Activated B cell treated with CpG ODN at 0.5 μM for 24 hours (primary cell): ENCODE measurements at regions not wholly inside any gene's neighbourhood (a gene's known extent, or its start where the extent isn't known, plus 50 kb on each side); places are given as distances from the start of the nearest gene placed in this dataset.
"Not testable (repeated sequence)": the region's sequence is repeated elsewhere in the genome, so short reads cannot be mapped to it uniquely, and the experiment has no call there.

Experiments used
- ATAC-seq: fragments of 200-7000 bp; cut with Tn5 transposase; one replicate; pipeline ENCODE4 v1.10.0; 2021; ENCODE audit warnings: low read depth, mild to moderate bottlenecking, moderate library complexity
- CTCF ChIA-PET: fragments of 350-600 bp; sonication (Branson Sonifier 250); formaldehyde crosslinking; loops from one replicate; lab custom pipeline; 2021; ENCODE audit warnings: antibody characterized with exemption; lab: Charles Lee
- POLR2A ChIA-PET: fragments of 350-600 bp; sonication (Branson Sonifier 250); formaldehyde crosslinking; loops from one replicate; lab custom pipeline; 2021; ENCODE audit warnings: antibody characterized with exemption; lab: Charles Lee
- DNase-seq: peaks from one replicate; pipeline ENCODE4 v3.0.0; 2022
- H3K27ac Mint-ChIP-seq: one replicate; pipeline ENCODE4 v1.8.0; 2020; ENCODE audit warnings: mixed read lengths
- H3K27me3 Mint-ChIP-seq: one replicate; pipeline ENCODE4 v1.8.0; 2021; ENCODE audit warnings: mixed read lengths
- H3K36me3 Mint-ChIP-seq: one replicate; pipeline ENCODE4 v1.8.0; 2021; ENCODE audit warnings: low read depth, mixed read lengths
- H3K4me1 Mint-ChIP-seq: one replicate; pipeline ENCODE4 v1.8.0; 2021; ENCODE audit warnings: mixed read lengths
- H3K4me3 Mint-ChIP-seq: one replicate; pipeline ENCODE4 v1.8.0; 2020; ENCODE audit warnings: mild to moderate bottlenecking, mixed read lengths
- H3K9me3 Mint-ChIP-seq: one replicate; pipeline ENCODE4 v1.8.0; 2020; ENCODE audit warnings: mixed read lengths
- intact Hi-C: fragments of 100-400 bp; cut with micrococcal nuclease; formaldehyde crosslinking; loops from one replicate; pipeline ENCODE4 v1.15.1; 2024
- TF ChIP-seq, protein P1 (sequence below): fragments of 200-600 bp; IDR thresholded peaks from one replicate; pipeline ENCODE4 v1.8.0; 2022; ENCODE audit warnings: antibody characterized with exemption, mild to moderate bottlenecking

- TF ChIP-seq, protein P1, sequence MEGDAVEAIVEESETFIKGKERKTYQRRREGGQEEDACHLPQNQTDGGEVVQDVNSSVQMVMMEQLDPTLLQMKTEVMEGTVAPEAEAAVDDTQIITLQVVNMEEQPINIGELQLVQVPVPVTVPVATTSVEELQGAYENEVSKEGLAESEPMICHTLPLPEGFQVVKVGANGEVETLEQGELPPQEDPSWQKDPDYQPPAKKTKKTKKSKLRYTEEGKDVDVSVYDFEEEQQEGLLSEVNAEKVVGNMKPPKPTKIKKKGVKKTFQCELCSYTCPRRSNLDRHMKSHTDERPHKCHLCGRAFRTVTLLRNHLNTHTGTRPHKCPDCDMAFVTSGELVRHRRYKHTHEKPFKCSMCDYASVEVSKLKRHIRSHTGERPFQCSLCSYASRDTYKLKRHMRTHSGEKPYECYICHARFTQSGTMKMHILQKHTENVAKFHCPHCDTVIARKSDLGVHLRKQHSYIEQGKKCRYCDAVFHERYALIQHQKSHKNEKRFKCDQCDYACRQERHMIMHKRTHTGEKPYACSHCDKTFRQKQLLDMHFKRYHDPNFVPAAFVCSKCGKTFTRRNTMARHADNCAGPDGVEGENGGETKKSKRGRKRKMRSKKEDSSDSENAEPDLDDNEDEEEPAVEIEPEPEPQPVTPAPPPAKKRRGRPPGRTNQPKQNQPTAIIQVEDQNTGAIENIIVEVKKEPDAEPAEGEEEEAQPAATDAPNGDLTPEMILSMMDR = no peak
- Mint-ChIP-seq H3K27ac (no peak overlapping the region), H3K36me3 (no peaks in the 10 kb centered on the region), H3K27me3 (no peaks in the 10 kb centered on the region), H3K4me1 (no peaks in the 10 kb centered on the region), H3K4me3 (no peak overlapping the region), H3K9me3 (peaks cover 8% of the 10 kb centered on the region)
- ChIA-PET POLR2A (no interaction called here), CTCF (no interaction called here)
- no peak for DNase-seq
- no peak for ATAC-seq
- intact Hi-C loops = no loop called here
These were observed 433.2 kb upstream of the BCHE start for GRCh38 chr3:166270429-166270828.

- no peaks in the 10 kb centered on the region for H3K4me1 Mint-ChIP-seq
- intact Hi-C loops = no loop called here
- no peak overlapping the region for H3K27ac Mint-ChIP-seq
- ChIA-PET CTCF (no interaction called here), POLR2A (no interaction called here)
- no peak for ATAC-seq
- no peaks in the 10 kb centered on the region for H3K27me3 Mint-ChIP-seq
- H3K4me3 Mint-ChIP-seq = no peak overlapping the region
- DNase-seq = no peak
- no peaks in the 10 kb centered on the region for H3K36me3 Mint-ChIP-seq
- TF ChIP-seq, protein P1 = no peak
- H3K9me3 Mint-ChIP-seq = peaks cover 5% of the 10 kb centered on the region
These were observed 427.9 kb upstream of the BCHE start for GRCh38 chr3:166265153-166265552.

GRCh38 chr3:166263460-166263859 lies 426.2 kb upstream of the BCHE start:
- no peaks in the 10 kb centered on the region for H3K27me3 Mint-ChIP-seq
- no peaks in the 10 kb centered on the region for H3K36me3 Mint-ChIP-seq
- H3K27ac Mint-ChIP-seq = no peak overlapping the region
- no peak for ATAC-seq
- ChIA-PET CTCF (no interaction called here), POLR2A (no interaction called here)
- no peak for DNase-seq
- TF ChIP-seq, protein P1 = no peak
- H3K4me3 Mint-ChIP-seq = no peak overlapping the region
- peaks cover 5% of the 10 kb centered on the region for H3K9me3 Mint-ChIP-seq
- intact Hi-C loops = no loop called here
- H3K4me1 Mint-ChIP-seq = no peaks in the 10 kb centered on the region

- H3K36me3 Mint-ChIP-seq, H3K9me3 Mint-ChIP-seq, H3K4me3 Mint-ChIP-seq, intact Hi-C loops, H3K27me3 Mint-ChIP-seq, ATAC-seq, H3K27ac Mint-ChIP-seq, CTCF ChIA-PET, POLR2A ChIA-PET, H3K4me1 Mint-ChIP-seq, DNase-seq: not testable (repeated sequence)
These were observed 421.1 kb upstream of the BCHE start for GRCh38 chr3:166258293-166258850.

DNA sequence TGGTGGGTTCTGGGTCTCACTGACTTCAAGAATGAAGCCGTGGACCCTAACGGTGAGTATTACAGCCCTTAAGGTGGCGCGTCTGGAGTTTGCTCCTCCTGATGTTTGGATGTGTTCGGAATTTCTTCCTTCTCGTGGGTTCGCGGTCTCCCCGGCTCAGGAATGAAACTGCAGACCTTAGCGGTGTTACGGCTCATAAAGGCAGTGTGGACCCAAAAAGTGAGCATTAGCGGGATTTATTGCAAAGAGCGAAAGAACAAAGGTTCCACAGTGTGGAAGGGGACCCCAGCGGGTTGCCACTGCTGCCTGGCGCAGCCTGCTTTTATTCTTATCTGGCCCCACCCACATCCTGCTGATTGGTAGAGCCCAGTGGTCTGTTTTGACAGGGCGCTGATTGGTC lies 420.5 kb upstream of the BCHE start:
- TF ChIP-seq, protein P1 = no peak
- Mint-ChIP-seq H3K9me3 (peaks cover 5% of the 10 kb centered on the region), H3K4me1 (no peaks in the 10 kb centered on the region), H3K27me3 (no peaks in the 10 kb centered on the region), H3K4me3 (no peak overlapping the region), H3K36me3 (no peaks in the 10 kb centered on the region), H3K27ac (no peak overlapping the region)
- DNase-seq = no peak
- POLR2A ChIA-PET = no interaction called here
- CTCF ChIA-PET = no interaction called here
- intact Hi-C loops = no loop called here
- ATAC-seq = no peak

GRCh38 chr3:166248784-166249183 lies 411.6 kb upstream of the BCHE start:
- Mint-ChIP-seq H3K27me3 (no peaks in the 10 kb centered on the region), H3K9me3 (peaks cover 17% of the 10 kb centered on the region), H3K27ac (no peak overlapping the region), H3K4me3 (no peak overlapping the region), H3K36me3 (no peaks in the 10 kb centered on the region), H3K4me1 (no peaks in the 10 kb centered on the region)
- POLR2A ChIA-PET = no interaction called here
- CTCF ChIA-PET = no interaction called here
- ATAC-seq = no peak
- TF ChIP-seq, protein P1 = no peak
- DNase-seq = no peak
- intact Hi-C loops = no loop called here
